Cardiac septum (tissue), 1 donor: ENCODE measurements at regions not wholly inside any gene's neighbourhood (a gene's known extent, or its start where the extent isn't known, plus 50 kb on each side); places are given as distances from the start of the nearest gene placed in this dataset.

ENCODE experiments used
- DNase-seq: peaks from one replicate; pipeline ENCODE4 v3.0.0-alpha.2; 2020; ENCODE audit warnings: low spot score
- intact Hi-C: fragments of 100-400 bp; cut with DNase I; formaldehyde crosslinking; loops from one replicate; pipeline ENCODE4 v1.14.0; 2022
- donor health status: DM: no; HTN: no; CAD: no.

GRCh38 chr2:158011055-158011771, 90.5 kb upstream of the UPP2 start:
- intact Hi-C loops, result loop anchor here (2.0 to 10.0 kb wide), 3 partner anchors 234 to 706 kb away; no protein-coding TSS in a partner anchor
- DNase-seq, result no peak

GRCh38 chr2:158009399-158009798, 92.3 kb upstream of the UPP2 start:
- intact Hi-C loops, result loop anchor here (10.0 kb wide), 1 partner anchor 135 kb away; the partner anchor contains the start of gene ACVR1
- DNase-seq, result no peak

GRCh38 chr2:158006961-158007719, 94.5 kb upstream of the UPP2 start:
- intact Hi-C loops, result loop anchor here (10.0 kb wide), 1 partner anchor 132 kb away; the partner anchor contains the start of gene ACVR1
- DNase-seq, result no peak

- DNase-seq, result no peak
- intact Hi-C loops, result loop anchor here (10.0 kb wide), 1 partner anchor 129 kb away; the partner anchor contains the start of gene ACVR1
Observed at GRCh38 chr2:158004126-158004764, 97.4 kb upstream of the UPP2 start.

GRCh38 chr2:158002079-158002478, 99.6 kb upstream of the UPP2 start:
- no peak for DNase-seq
- intact Hi-C loops, result loop anchor here (10.0 kb wide), 1 partner anchor 127 kb away; the partner anchor contains the start of gene ACVR1

- DNase-seq, result no peak
- intact Hi-C loops, result no loop called here
Observed at GRCh38 chr2:157996799-157997198, 104.9 kb upstream of the UPP2 start.

GRCh38 chr2:157995117-157995516, 106.6 kb upstream of the UPP2 start:
- DNase-seq, result no peak
- intact Hi-C loops, result no loop called here

GRCh38 chr2:157991932-157992331, 109.7 kb upstream of the UPP2 start:
- intact Hi-C loops, result no loop called here
- no peak for DNase-seq

- intact Hi-C loops, result no loop called here
- DNase-seq, result no peak
Observed at GRCh38 chr2:157990173-157990572, 111.5 kb upstream of the UPP2 start.

- DNase-seq, result no peak
- intact Hi-C loops, result no loop called here
Observed at GRCh38 chr2:157989227-157989626, 112.4 kb upstream of the UPP2 start.

- DNase-seq, result no peak
- intact Hi-C loops, result no loop called here
Observed at GRCh38 chr2:157986761-157987160, 110.6 kb upstream of the ACVR1 start.

GRCh38 chr2:157984866-157985265, 108.7 kb upstream of the ACVR1 start:
- no peak for DNase-seq
- intact Hi-C loops, result no loop called here

- no peak for DNase-seq
- intact Hi-C loops, result no loop called here
Observed at GRCh38 chr2:157980020-157980419, 103.9 kb upstream of the ACVR1 start.

- no peak for DNase-seq
Observed at GRCh38 chr2:157971702-157972101, 95.6 kb upstream of the ACVR1 start.

GRCh38 chr2:157967856-157968255, 91.7 kb upstream of the ACVR1 start:
- no peak for DNase-seq

More at GRCh38 chr2:157971702-157972101, 95.6 kb upstream of the ACVR1 start:
- intact Hi-C loops, result no loop called here

GRCh38 chr2:157959249-157959648, 83.1 kb upstream of the ACVR1 start:
- intact Hi-C loops, result no loop called here
- no peak for DNase-seq

More at GRCh38 chr2:157967856-157968255, 91.7 kb upstream of the ACVR1 start:
- intact Hi-C loops, result no loop called here

GRCh38 chr2:157957596-157957995, 81.5 kb upstream of the ACVR1 start:
- intact Hi-C loops, result no loop called here
- no peak for DNase-seq

GRCh38 chr2:157952558-157952957, 76.4 kb upstream of the ACVR1 start:
- intact Hi-C loops, result no loop called here
- DNase-seq, result no peak

GRCh38 chr2:157948856-157949255, 72.7 kb upstream of the ACVR1 start:
- no peak for DNase-seq
- intact Hi-C loops, result no loop called here

- intact Hi-C loops, result no loop called here
- no peak for DNase-seq
Observed at GRCh38 chr2:157946919-157947557, 70.9 kb upstream of the ACVR1 start.
